ENCODE measurements at regions not wholly inside any gene's neighbourhood (a gene's known extent, or its start where the extent isn't known, plus 50 kb on each side); places are given as distances from the start of the nearest gene placed in this dataset.

- TF ChIP-seq CTCF (IDR thresholded peaks at IDR 0.05) (no peak), EZH2 (IDR thresholded peaks at IDR 0.05) (no peak)
These were observed 310.6 kb downstream of the NSUN3 start for GRCh38 chr3:94373456-94373855.

All from neural progenitor cell (in vitro differentiated cells).